ENCODE measurements at regions not wholly inside any gene's neighbourhood (a gene's known extent, or its start where the extent isn't known, plus 50 kb on each side); places are given as distances from the start of the nearest gene placed in this dataset.

- DNase-seq (ENCODE audit: low read depth), result no peak
Observed at GRCh38 chr11:110797453-110797852, 85.2 kb upstream of the ARHGAP20 start.

GRCh38 chr11:110795112-110795624 is 82.9 kb upstream of the ARHGAP20 start:
- no peak for DNase-seq (ENCODE audit: low read depth)

GRCh38 chr11:110793556-110793955 is 81.3 kb upstream of the ARHGAP20 start:
- no peak for DNase-seq (ENCODE audit: low read depth)

GRCh38 chr11:110791621-110792020 is 79.4 kb upstream of the ARHGAP20 start:
- no peak for DNase-seq (ENCODE audit: low read depth)

- no peak for DNase-seq (ENCODE audit: low read depth)
Observed at GRCh38 chr11:110787680-110788079, 75.4 kb upstream of the ARHGAP20 start.

- no peak for DNase-seq (ENCODE audit: low read depth)
Observed at GRCh38 chr11:110786226-110786902, 74.1 kb upstream of the ARHGAP20 start.

GRCh38 chr11:110785398-110785797 is 73.2 kb upstream of the ARHGAP20 start:
- no peak for DNase-seq (ENCODE audit: low read depth)

GRCh38 chr11:110782616-110783015 is 70.4 kb upstream of the ARHGAP20 start:
- no peak for DNase-seq (ENCODE audit: low read depth)

- no peak for DNase-seq (ENCODE audit: low read depth)
Observed at GRCh38 chr11:110779108-110779507, 66.9 kb upstream of the ARHGAP20 start.

GRCh38 chr11:110778343-110778742 is 66.1 kb upstream of the ARHGAP20 start:
- DNase-seq (ENCODE audit: low read depth), result no peak

- no peak for DNase-seq (ENCODE audit: low read depth)
Observed at GRCh38 chr11:110777775-110778174, 65.5 kb upstream of the ARHGAP20 start.

GRCh38 chr11:110776081-110776480 is 63.8 kb upstream of the ARHGAP20 start:
- no peak for DNase-seq (ENCODE audit: low read depth)

GRCh38 chr11:110774138-110775014 is 62.1 kb upstream of the ARHGAP20 start:
- no peak for DNase-seq (ENCODE audit: low read depth)

- DNase-seq (ENCODE audit: low read depth), result no peak
Observed at GRCh38 chr11:110773442-110773841, 61.2 kb upstream of the ARHGAP20 start.

- no peak for DNase-seq (ENCODE audit: low read depth)
Observed at GRCh38 chr11:110772863-110773262, 60.6 kb upstream of the ARHGAP20 start.

- DNase-seq (ENCODE audit: low read depth), result no peak
Observed at GRCh38 chr11:110766316-110766715, 54.1 kb upstream of the ARHGAP20 start.

- no peak for DNase-seq (ENCODE audit: low read depth)
Observed at GRCh38 chr11:110764485-110764884, 52.2 kb upstream of the ARHGAP20 start.

- DNase-seq (ENCODE audit: low read depth), result peak; percentile 75
Observed at GRCh38 chr11:110763249-110764011, 51.2 kb upstream of the ARHGAP20 start.

GRCh38 chr11:110762590-110762989 is 50.4 kb upstream of the ARHGAP20 start:
- DNase-seq (ENCODE audit: low read depth), result peak; percentile 41

Measured in myocyte (in vitro differentiated cells).